COLO668 (cell line): ENCODE measurements at regions not wholly inside any gene's neighbourhood (a gene's known extent, or its start where the extent isn't known, plus 50 kb on each side); places are given as distances from the start of the nearest gene placed in this dataset.
A peak's percentile ranks its signal among the peaks of the same experiment; 100 is the strongest.
"Not testable (repeated sequence)": the region's sequence is repeated elsewhere in the genome, so short reads cannot be mapped to it uniquely, and the experiment has no call there.

Experiments
- DNase-seq: peaks from one replicate; lab custom pipeline; 2025; ENCODE audit not compliant: unreplicated experiment; lab: John Stamatoyannopoulos, UW

DNA sequence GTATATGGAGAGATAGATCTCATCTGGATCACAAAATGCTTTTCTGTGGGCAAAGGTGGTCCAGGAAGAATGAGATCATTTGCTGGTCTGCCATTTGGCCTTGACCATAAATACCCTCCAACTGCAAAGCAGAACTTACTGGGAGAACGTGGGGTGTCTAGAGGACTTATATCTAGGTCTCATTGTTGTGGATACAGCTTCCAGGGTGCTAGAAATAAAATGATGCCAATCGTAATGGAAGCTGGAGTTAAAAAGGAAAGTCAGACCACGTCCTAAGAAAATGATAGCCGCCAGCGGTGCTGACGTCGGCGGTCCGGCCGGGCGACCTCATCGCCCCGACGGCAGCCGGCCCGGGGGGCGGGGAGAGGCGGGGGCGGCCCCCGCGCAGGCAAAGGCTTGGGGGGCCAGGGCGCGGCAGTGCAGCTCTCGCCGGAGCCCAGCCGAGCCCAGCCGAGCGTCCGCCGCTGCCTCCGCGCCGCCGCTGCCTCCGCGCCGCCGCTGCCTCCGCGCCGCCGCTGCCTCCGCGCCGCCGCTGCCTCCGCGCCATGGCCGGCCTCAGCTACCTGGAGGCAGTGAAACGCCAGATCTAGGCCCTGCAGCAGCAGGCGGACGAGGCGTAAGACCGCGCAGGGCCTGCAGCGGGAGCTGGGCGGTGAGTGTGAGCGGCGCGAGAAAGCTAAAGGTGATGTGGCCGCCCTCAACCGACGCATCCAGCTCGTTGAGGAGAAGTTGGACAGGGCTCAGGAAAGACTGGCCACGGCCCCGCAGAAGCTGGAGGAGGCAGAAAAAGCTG is 89.5 kb downstream of the EOMES start:
- peak; percentile 61 for DNase-seq

DNA sequence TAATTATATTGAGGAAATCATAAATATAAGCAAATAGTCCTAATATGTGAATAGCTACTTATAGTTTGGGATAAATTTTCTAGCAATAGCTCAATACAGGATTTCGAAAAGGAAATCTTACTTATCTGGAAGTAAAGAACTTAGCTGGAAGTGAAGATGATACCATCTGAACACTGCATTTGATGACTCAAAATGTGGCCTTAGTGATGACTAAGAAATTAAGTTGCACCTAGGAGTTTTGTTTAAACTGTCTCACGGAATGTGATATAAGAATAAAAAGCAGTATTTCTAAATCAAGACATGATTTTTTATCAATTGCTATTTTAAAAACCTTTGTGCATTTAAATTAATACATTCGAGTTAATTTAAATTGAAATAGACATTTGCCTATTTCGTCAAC is 91.2 kb downstream of the EOMES start:
- no peak for DNase-seq

DNA sequence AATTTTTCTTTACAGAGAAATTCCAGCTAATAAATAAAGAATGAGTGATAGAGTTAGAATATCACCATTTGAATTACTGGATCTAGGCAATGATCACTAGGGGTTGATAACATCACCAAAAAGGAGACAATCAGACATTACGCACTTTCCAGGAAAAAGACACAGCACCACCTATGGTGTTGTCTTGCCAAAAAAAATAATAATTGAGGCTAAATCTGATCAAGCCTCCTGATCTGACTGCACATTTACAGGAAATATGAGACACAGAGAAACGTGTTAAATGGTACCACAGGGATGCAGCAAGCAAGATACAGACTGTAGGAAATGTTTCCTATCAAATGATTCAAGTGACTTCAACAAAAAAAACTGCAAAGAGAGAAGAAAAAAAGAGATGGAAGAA is 92.8 kb downstream of the EOMES start:
- no peak for DNase-seq

DNA sequence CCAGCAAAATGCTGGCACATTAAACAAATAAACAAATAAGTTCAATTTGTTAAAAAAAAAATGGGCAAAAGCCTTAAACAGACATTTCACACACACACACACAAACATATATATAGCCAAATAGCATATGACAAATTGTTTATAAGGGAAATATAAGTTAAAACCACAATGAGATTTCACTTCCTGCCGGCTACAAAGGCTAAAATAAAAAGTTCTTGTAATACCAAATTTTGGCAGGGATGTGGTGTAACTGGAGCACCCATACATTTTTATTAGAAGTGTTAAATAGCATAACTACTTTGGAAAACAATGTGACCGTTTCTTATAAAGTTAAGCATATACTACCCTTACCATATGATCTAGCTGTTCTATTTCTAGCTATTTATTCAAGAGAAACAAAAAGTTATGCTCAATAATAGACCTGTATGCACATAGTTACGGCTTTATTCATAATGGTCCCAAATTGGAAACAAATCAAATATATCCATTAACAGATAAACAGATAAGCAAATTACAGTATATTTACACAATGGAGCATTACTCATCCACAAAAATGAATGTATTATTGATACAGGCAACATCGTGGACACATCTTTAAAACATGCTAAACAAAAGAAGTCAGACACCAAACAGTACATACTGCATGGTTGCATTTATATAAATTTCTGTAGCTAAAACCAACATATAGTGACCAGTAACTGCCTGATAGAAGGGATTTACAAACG is 93.9 kb downstream of the EOMES start:
- DNase-seq: no peak

DNA sequence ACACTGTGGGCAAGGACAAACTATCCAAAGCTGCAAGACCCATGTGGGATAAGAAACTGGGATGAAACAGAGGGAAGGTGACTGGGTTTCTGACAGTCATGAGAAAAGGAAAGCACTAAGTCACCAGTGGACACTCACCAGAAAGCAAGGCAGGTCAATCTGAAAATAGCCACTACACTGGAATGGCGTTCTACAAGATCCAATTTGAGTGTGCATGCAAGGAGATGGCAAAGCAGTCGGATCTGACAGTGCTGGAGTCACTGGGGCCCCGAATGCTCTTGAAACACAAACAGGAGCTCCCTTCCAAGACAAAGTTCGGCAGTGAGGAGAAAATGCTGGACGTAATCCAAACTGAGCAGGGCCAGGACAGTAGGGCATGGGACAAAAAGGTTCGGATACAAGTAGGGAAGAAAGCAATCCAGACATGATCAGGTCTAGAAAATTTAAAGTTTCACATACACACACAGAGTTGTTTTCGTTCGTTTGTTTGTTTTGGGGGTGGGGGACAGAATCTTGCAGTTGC is 95.5 kb downstream of the EOMES start:
- DNase-seq: no peak

DNA sequence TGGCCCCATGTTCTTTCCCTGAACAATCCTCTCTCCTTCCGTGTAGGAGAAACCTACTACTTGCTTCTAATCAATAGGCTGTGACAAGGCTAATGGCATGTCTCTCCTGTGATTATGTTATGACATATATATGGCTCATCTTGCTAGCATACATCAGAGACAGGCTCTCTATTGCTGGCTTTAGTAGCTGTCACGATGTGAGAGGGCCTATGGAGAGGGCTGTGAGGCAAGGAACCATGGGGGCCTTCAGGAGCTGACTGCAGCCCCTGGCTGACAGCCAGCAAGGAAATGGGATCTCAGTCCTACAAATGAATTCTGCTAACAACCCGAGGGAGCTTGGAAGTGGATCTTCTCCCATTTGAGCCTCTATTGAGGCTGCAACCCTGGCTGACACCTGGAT is 96.3 kb downstream of the EOMES start:
- no peak for DNase-seq

DNA sequence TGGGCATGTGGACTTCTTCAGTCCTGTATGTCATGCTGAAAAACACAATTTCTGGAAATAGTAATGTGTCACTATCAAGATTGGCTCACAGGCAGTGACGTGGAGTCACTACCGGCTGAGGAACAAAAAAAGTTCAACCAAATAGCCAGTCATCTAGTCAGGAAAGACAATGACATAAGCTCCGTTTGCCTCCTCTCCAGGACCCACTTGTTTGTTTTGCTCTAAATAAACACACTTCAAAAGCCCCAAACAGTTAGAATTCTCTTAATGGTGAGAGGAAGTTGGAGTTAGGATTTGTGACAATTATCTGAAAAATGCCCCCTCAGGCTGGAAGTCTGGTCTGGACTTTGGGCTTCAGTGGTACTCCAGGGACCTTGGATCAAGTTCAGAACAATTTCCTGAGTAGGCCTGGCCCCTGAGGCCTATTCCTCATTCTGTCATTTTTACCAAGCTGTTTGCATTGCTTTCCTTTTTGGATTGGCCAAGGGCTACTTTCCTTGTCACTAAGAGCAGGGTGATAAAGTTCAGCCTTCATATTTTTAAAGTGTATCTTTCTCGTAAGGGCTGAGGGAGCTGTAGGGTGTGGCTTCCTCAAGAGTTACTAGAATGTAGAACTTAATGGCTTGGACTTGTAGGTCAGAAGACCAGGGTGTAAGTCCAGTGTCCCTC is 98.9 kb downstream of the EOMES start:
- no peak for DNase-seq

DNA sequence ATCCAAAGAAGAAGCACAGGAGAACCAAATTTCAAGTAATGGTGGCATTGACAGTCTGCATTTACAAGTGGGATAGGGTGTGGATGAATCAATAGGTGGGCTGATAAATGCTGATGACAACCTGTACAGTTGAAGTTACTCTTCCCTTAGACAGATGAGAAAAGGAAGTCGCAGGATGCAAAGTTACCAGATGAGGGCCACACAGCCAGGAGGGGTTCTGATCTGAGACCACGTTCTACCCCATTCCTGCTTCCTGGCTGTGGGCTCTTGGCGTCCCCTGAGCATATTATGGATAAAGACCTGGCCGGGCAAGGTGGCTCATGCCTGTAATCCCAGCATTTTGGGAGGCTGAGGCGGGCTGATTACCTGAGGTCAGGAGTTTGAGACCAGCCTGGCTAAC is 104.6 kb downstream of the EOMES start:
- no peak for DNase-seq

DNA sequence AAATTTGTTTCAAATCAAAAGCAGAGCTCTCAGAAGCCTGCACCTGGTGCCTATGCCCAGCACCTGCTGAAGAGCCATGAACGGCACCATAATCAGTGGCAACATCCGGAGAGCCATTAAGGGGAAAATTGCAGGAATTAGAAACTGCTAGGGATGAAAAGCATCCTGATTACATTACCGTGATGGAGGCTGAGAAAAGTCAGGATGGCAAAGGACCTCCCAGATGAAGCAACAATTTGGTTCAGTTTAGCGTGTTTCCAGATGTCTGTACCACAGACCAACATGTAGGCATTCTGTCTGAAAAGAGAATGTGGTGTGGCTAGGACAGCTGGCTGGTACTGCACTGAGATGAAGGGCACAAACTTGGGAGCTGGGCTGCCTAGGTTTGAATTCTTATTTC is 106.1 kb downstream of the EOMES start:
- no peak for DNase-seq

DNA sequence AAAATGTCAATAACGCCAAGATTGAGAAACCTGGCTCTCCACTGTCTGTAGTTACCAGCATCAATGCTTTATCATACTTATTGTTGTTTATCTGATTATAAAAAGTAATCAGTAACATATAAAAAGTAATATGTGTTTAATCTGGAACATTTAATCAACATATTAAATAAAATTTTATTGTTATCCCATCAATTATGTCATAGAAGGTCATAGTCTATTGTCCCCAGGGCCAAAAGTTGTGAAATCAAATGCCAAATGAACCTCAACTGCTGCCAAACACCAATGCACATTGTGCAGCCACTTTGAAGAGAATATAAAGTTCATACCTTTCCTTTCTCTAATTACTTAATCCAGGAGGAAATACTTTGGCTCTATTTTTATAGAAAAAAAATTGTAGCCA is 106.6 kb downstream of the EOMES start:
- DNase-seq: no peak

DNA sequence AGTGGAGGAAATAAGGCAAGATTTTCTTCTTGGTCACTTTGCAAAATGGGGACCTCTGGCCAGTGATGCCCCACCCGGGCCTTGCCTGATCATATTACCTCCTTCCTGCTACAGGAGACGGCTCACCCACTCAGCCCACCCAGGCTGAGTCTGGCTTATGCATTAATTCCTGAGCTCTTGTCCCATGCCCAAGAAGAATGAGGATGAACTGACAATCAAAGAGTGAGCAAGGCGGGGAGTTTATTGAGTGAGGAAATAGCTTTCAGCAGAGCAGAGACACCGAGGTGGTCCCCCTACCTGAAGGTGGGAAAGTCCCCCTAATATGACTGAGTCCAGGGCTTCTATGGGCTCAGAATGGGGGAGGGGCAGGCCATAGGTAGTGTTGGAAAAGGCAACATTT is 107.5 kb downstream of the EOMES start:
- no peak for DNase-seq

DNA sequence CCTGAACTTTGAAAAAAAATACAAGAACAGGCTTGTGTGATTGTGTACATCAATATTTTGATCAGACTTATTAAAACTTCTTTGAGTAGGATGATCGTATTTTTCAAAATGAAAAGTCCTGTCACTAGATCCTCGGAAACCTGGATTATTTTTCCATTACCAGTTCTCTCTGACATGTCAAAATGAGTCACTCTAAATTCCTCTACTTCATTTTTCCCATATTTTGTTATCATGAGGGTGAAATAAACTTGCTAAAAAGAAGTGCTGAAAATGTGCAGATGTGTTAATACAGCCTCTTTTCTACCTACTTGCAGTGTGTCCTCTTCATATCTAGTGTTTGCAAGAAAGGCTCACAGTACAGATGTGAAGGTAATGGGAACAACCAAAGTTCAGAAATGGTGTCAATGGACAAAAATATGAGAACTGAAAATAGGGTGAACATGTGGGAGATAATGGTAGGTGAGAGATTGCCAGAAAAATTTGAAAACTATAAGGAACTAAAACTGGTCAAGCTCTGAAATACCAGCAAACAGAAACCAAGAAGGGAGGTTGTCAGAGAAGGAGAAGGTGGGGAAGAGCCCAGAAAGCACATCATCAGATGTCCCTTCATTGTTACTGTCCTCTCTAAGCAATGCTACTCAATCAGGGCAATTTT is 108.2 kb downstream of the EOMES start:
- no peak for DNase-seq

DNA sequence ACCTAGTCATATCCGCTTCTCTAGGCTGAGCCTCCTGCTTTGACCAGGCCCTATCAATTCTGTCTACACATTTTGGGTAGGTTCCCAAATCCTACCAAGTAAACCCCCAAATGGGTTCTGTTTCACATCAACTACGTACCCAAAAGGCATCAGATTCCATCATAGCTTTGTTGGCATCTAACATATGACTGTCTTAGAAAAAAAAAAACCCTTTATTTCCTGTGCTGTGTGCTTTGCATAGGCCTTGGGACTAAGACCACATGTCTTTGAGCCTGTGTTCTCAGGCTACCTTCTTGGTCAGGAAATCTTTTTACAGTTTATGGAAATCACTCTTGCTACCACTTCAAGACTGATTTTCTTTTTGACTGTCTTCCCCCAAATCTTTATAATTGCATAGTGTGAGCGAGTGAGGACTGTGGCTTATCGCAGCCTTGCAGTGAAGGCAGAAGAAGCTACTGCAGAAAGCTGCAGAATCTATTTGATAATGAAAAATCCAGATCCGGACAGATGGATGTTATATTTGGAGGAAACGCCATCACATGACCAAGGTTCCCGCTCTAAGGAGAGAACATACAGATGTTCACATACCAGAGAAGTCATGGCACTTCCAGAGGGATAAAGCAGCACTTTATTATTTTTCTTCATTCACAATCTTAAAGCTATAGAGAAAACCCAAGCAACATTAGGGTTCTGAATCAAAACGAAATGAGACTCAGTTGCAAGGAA is 111.2 kb downstream of the EOMES start:
- no peak for DNase-seq

DNA sequence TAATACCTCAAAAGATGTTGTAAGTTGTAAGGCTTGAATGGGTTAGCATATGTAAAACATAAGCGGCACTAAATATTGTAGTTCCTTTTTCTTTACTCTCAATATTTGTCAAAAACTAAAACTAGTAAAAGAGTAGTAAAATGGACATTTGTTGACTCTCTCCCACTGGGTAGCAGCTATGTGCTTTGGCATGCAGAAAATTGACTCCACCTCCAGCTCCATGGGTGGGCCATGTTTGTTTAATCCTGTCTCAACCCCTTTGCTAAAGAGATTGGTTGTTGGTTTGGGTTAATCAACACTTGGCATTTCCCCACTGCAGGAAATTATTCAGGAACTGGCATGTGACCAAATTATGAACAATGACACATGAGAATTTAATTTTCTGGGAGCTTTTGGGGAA is 114.8 kb downstream of the EOMES start:
- DNase-seq: no peak

DNA sequence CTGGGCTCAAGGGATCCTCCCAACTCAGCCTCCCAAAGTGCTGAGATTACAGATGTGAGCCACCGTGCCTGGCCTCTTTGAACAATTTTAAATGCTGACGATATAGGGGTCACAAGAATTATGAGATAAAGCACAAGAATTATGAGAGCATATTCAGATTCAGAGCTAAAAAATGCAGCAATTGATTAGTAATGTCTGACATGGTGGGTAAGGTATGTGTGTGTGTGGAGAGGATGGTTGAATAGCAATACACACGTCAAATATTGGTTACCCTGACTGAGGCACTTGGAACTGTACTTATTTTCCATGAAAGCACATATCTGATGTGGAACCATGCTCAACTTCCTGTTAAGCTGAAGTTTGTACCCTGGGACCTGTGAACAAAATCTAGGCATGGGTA is 115.6 kb downstream of the EOMES start:
- DNase-seq: no peak

DNA sequence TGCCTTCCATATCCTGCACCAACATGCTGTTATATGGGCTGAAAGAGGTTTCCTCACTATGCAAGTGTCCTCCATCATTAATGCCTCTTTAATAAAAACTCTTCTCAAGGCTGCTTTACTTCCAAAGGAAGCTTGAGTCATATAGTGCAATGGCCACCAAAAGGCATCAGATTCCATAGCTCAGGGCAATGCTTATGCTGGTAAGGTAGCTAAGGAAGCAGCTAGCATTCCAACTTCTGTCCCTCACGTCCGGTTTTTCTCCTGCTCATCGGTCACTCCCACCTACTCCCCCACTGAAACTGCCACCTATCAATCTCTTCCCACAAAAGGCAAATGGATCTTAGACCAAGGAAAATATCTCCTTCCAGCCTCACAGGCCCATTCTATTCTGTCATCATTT is 117.1 kb upstream of the SLC4A7 start:
- DNase-seq: not testable (repeated sequence)

DNA sequence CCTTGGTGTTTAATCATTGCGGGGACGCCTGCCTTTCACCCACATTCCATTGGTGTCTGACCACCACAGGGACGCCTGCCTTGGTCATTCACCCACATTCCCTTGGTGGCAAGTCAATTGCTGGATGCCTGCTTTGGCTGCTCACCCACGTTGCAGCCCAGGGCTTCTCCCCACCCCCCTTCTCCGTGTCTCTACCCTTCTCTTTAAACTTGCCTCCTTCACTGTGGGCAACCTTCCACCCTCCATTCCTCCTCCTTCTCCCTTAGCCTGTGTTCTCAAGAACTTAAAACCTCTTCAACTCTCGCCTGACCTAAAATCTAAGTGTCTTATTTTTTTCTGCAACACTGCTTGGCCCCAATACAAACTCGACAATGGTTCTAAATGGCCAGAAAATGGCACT is 115.6 kb upstream of the SLC4A7 start:
- not testable (repeated sequence) for DNase-seq

DNA sequence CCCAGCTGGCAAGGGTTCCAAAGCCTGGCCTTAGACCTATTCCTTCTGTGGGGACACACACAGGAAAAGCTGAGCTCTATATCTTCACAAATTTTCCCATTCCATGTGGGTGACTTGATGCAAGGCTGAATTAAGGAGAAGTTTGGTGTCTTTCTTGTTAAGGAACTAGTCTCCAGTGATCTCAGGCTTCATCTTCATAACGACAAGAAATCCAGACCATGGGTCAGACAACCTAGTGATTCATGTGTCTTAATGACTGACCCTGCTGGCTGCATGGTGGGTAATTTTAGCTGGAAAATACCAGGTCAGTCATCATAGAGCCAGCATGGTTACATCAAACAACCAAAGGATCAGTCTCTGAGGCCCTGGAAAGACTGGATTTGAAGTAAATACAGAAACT is 112.7 kb upstream of the SLC4A7 start:
- no peak for DNase-seq

DNA sequence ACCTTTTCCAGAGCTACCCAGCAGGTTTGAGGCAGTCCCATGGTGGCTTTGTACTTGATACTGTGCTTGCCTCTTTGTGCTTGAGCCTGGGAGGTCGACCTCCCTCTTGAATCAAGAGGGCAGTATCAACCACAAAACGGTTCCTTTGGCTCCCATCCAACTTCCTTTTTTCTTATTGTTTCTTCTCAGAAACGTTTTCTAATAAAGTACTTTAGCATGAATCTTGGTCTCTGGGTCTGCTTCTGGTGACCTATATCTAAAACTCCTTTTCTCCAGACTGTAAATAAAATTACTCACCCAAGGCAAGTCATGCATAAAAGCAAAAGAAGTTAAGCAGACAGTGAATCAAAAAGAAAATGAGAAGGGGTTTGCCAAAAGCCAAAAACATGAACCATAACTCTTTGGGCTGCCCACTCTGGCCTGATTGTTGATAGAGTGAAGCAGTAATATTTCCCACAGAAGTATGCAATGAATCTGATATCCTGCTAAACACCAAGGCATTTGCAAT is 112.2 kb upstream of the SLC4A7 start:
- no peak for DNase-seq

DNA sequence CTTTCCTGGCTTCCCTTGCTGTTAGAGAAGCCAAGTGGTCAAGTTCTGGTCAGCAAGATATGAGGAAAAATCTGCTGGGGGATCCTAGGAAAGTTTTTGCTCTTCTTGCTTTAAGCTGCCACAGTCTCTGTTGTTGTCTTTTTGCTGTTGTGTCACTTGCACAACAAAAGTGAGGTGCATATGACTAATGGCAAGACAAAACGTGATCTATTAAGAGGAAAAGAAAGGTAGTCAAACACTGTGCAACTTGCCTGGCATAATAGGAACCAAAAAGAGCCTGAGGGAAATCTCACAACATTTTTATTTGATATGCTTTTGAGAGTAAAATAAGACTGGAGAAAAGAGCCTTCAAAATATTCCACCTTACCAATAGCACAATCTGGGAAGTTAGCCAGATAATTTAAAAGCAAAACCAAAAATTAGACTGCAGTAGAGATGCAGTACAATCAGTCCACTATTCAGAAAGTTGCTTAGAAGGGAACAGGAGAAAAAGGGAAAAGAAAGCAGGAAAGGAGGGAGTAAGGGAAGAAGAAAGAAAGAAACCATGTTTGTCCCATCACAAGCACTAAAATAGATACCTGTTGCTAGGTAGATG is 110.0 kb upstream of the SLC4A7 start:
- DNase-seq: no peak
